ENCODE measurements at regions not wholly inside any gene's neighbourhood (a gene's known extent, or its start where the extent isn't known, plus 50 kb on each side); places are given as distances from the start of the nearest gene placed in this dataset.

DNA sequence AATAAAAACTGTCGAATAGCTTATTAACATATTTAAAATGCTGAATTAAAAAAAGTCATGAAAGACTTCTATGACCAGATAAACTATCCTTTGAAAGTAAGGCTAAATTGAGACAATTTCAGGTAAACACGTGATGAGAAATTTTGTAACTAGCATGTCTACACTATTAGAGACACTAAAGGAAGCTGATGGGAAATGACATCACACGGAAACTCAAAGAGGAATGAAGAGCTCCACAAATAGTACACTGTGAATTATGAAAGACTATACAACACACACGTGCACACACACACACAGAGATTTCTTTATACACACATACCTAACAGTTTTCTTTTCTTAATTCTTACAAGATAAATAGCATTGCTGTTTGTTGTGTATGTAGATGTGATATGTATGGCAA, 70.9 kb upstream of the PLA2G4A start:
- dilution Hi-C loops (cut with HindIII; ENCODE audit: low sequenced_read_pairs, unreplicated experiment), result no loop called here
- CTCF ChIA-PET, result no interaction called here
- in situ Hi-C loops (cut with MboI; ENCODE audit: low sequenced_read_pairs), result no loop called here
- H3K18ac ChIP-seq (ENCODE audit: low read depth, low read length), result no peak overlapping the region
- H3K27ac ChIP-seq (ENCODE audit: insufficient read depth, low read length), result no peak overlapping the region
- no peak overlapping the region for H2AK9ac ChIP-seq (replicated peaks; ENCODE audit: low read depth, low read length, poor library complexity)
- H3K9me1 ChIP-seq (ENCODE audit: insufficient read depth, low read length), result no peaks in the 10 kb centered on the region
- H4K20me1 ChIP-seq (ENCODE audit: insufficient read depth, low read length), result no peaks in the 10 kb centered on the region
- H2BK120ac ChIP-seq (ENCODE audit: low read depth, low read length), result no peak overlapping the region
- no peak overlapping the region for H3K23ac ChIP-seq (ENCODE audit: low read depth, low read length)
- intact Hi-C loops (cut with micrococcal nuclease), result no loop called here
- H3K4me3 ChIP-seq (ENCODE audit: insufficient read depth, low read depth, low read length), result no peak overlapping the region
- no peaks in the 10 kb centered on the region for H3K36me3 ChIP-seq (ENCODE audit: control insufficient read depth, insufficient read depth, low read length)
- H3K56ac ChIP-seq (ENCODE audit: extremely low read depth, insufficient read depth, low read length), result no peak overlapping the region
- no peak overlapping the region for H3K14ac ChIP-seq (replicated peaks; ENCODE audit: low read depth, low read length)
- H4K91ac ChIP-seq (ENCODE audit: insufficient read depth, low read depth, low read length), result no peak overlapping the region
- no peaks in the 10 kb centered on the region for H3K9me3 ChIP-seq (ENCODE audit: control insufficient read depth, insufficient read depth, low read length)
- no peak overlapping the region for H4K8ac ChIP-seq (ENCODE audit: low read depth in 2 of 2, low read length in 2 of 2)
- H3K4me1 ChIP-seq (ENCODE audit: control insufficient read depth, insufficient read depth, low read length), result no peaks in the 10 kb centered on the region
- BruUV-seq (replicated peaks), result no TSS peak
- H2AFZ ChIP-seq (replicated peaks; ENCODE audit: low read length, poor library complexity), result no peak overlapping the region
- H3K27me3 ChIP-seq (ENCODE audit: control insufficient read depth, insufficient read depth, low read length), result no peaks in the 10 kb centered on the region; the same call in 1 of the 2 replicates
- DNase-seq, result no peak
- H3K79me1 ChIP-seq (ENCODE audit: low read depth in 1 of 2, low read length in 2 of 2), result no peaks in the 10 kb centered on the region
- no peak overlapping the region for H2BK15ac ChIP-seq (ENCODE audit: low read depth, low read length)
- POLR2A ChIA-PET (ENCODE audit: unreplicated experiment), result interaction anchor here (0.6 kb wide), 1 partner anchor 15 kb away, joined by 5 read pairs; no protein-coding TSS in a partner anchor
- no peak overlapping the region for H2AK5ac ChIP-seq (ENCODE audit: low read depth, low read length)
- no peak overlapping the region for H3K9ac ChIP-seq (ENCODE audit: low read depth, low read length)
- H4K5ac ChIP-seq (ENCODE audit: low read depth, low read length), result no peak overlapping the region
- H2BK5ac ChIP-seq (ENCODE audit: low read depth, low read length, poor library complexity, severe bottlenecking), result no peak overlapping the region
- no CpG with 5 or more reads among the region's 4 CpGs for WGBS, 2 experiments (ENCODE audit: extremely low coverage in 2 of 2, insufficient read length in 1 of 2)
- TF ChIP-seq, protein P1, sequence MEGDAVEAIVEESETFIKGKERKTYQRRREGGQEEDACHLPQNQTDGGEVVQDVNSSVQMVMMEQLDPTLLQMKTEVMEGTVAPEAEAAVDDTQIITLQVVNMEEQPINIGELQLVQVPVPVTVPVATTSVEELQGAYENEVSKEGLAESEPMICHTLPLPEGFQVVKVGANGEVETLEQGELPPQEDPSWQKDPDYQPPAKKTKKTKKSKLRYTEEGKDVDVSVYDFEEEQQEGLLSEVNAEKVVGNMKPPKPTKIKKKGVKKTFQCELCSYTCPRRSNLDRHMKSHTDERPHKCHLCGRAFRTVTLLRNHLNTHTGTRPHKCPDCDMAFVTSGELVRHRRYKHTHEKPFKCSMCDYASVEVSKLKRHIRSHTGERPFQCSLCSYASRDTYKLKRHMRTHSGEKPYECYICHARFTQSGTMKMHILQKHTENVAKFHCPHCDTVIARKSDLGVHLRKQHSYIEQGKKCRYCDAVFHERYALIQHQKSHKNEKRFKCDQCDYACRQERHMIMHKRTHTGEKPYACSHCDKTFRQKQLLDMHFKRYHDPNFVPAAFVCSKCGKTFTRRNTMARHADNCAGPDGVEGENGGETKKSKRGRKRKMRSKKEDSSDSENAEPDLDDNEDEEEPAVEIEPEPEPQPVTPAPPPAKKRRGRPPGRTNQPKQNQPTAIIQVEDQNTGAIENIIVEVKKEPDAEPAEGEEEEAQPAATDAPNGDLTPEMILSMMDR (conservative IDR thresholded peaks at IDR 0.05; ENCODE audit: low read depth, low read length), result no peak
- TF ChIP-seq, protein P2, sequence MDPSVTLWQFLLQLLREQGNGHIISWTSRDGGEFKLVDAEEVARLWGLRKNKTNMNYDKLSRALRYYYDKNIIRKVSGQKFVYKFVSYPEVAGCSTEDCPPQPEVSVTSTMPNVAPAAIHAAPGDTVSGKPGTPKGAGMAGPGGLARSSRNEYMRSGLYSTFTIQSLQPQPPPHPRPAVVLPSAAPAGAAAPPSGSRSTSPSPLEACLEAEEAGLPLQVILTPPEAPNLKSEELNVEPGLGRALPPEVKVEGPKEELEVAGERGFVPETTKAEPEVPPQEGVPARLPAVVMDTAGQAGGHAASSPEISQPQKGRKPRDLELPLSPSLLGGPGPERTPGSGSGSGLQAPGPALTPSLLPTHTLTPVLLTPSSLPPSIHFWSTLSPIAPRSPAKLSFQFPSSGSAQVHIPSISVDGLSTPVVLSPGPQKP (IDR thresholded peaks at IDR 0.05; ENCODE audit: borderline replicate concordance, low read depth, low read length), result no peak
- TF ChIP-seq SMC3 (IDR thresholded peaks at IDR 0.05; ENCODE audit: low read depth, low read length), result no peak
- TF ChIP-seq, protein P3, sequence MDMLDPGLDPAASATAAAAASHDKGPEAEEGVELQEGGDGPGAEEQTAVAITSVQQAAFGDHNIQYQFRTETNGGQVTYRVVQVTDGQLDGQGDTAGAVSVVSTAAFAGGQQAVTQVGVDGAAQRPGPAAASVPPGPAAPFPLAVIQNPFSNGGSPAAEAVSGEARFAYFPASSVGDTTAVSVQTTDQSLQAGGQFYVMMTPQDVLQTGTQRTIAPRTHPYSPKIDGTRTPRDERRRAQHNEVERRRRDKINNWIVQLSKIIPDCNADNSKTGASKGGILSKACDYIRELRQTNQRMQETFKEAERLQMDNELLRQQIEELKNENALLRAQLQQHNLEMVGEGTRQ (IDR thresholded peaks at IDR 0.05; ENCODE audit: low read depth, low read length), result no peak
- no peak for TF ChIP-seq FOS (IDR thresholded peaks at IDR 0.05; ENCODE audit: low read depth, low read length)
- no peak for TF ChIP-seq RCOR1 (IDR thresholded peaks at IDR 0.05; ENCODE audit: insufficient replicate concordance, low read length)
- TF ChIP-seq RAD21 (IDR thresholded peaks at IDR 0.05; ENCODE audit: low read length), result no peak
- no peak for TF ChIP-seq BHLHE40 (IDR thresholded peaks at IDR 0.05; ENCODE audit: low read depth, low read length)
- TF ChIP-seq RFX5 (IDR thresholded peaks at IDR 0.05; ENCODE audit: low read depth, low read length), result no peak
- no peak for TF ChIP-seq CHD1 (IDR thresholded peaks at IDR 0.05; ENCODE audit: low read depth, low read length)
- no peak for TF ChIP-seq MAFK (IDR thresholded peaks at IDR 0.05; ENCODE audit: low read depth, low read length)
- no peak for TF ChIP-seq MAZ (IDR thresholded peaks at IDR 0.05; ENCODE audit: borderline replicate concordance, low read depth, low read length)
- no peak for TF ChIP-seq POLR2A (IDR thresholded peaks at IDR 0.05; ENCODE audit: low read depth, low read length)
- no peak for TF ChIP-seq CEBPB (IDR thresholded peaks at IDR 0.05; ENCODE audit: low read depth, low read length)
- no peak for TF ChIP-seq NFE2L2 (IDR thresholded peaks at IDR 0.05; ENCODE audit: low read depth, low read length)
- TF ChIP-seq MXI1 (IDR thresholded peaks at IDR 0.05; ENCODE audit: borderline replicate concordance, low read depth, low read length), result no peak
- no peak for ATAC-seq (ENCODE audit: low read depth)
- no peak overlapping the region for H3K4ac ChIP-seq (ENCODE audit: low read depth, low read length)
- H2BK20ac ChIP-seq (ENCODE audit: low read depth, low read length), result no peak overlapping the region
- H3K4me2 ChIP-seq (ENCODE audit: low read depth, low read length), result no peak overlapping the region
